GM19043 (cell line): ENCODE measurements at regions not wholly inside any gene's neighbourhood (a gene's known extent, or its start where the extent isn't known, plus 50 kb on each side); places are given as distances from the start of the nearest gene placed in this dataset.
"Not testable (repeated sequence)": the region's sequence is repeated elsewhere in the genome, so short reads cannot be mapped to it uniquely, and the experiment has no call there.

ENCODE experiments used
- ATAC-seq: cut with Tn5 transposase; IDR thresholded peaks from one replicate; pipeline ENCODE4 v1.9.1; 2021; ENCODE audit warnings: low read depth; ENCODE audit not compliant: unreplicated experiment

GRCh38 chr5:117417501-117417900 lies 842.9 kb upstream of the SEMA6A start:
- no peak for ATAC-seq

DNA sequence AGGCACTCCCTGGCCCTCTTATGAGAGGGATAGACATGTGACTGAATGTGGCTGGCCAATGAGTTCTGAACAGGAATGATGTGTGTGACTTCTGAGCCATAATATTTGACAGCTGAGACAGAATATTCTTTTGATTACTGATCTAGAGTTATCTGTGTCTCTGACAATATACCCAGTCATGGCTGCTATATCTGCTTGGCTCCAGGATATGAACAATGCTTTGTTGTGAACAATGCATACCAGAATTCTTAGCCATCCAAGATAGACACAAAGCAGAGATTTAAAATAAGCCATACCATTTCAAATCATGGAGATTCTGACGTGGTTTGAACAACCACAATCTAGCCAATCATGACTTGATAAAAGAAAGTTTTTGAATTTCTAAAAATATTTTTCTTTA lies 840.3 kb upstream of the SEMA6A start:
- no peak for ATAC-seq

DNA sequence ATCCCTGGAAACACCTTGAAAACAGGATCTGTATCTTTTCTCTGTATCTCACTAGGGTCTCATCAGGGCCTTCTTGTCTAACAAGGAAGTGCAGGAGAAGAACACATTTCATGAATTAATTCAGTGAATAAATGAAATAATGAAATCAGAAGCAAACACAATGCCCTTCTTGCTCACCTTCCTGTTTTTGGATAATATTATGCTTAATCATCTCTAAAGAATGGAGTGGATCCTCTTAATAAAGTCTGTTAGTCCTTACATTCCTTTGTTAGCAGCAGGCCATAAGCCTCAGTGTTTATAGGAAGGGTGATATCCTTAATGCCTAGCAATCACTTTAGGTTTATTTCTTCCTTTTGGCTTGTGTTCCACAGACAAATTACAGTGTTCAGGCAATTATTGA lies 837.1 kb upstream of the SEMA6A start:
- ATAC-seq: no peak

GRCh38 chr5:117405197-117405596 lies 830.6 kb upstream of the SEMA6A start:
- no peak for ATAC-seq

DNA sequence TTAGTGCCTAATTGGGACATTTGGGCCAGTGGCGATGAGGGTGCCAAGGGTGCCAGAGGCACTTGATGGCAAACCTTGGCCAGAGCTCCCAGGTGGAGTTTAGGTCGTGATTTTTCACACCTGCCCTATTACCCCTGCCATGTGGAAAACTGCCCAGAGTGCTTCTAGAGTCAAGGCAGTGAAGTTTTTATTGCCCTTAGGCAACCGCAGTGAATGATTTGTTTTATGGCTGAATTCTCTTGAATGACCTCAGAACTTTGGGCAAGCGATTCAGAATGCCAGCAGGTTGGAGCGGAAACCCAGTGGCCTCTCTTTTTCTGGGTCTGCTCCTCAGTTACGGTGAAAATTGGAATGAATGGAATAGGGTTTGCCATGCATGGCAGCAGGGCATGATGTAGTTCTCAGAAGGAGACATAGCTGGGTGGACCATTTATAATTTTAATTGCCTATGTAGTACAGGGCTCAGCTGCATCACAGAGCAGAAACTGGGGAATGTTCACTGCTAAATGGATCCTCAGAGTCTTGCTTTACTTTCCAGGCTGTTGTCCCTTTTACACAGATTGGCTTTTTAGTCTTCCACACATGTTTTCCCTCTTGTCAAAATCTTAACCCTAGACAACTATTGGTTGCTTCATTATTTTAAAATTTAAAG lies 820.0 kb upstream of the SEMA6A start:
- no peak for ATAC-seq

DNA sequence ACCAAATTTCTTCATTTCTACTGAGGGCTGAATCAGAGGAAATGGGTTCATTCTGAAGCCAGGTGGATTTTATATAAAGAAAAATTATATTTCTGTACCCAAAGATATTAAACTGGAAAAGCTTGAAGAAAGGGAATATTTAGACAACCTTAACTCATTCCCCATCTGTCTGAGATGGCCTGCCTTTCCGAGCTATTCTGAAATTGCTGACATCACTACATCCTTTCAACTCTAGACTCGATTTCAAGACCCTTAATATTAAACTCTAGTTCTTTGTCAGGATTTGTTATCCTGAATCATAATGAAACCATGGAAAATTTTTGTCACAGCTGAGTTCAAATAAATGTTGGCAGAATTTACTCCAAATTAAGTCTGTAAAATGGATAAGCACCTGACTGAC lies 818.5 kb upstream of the SEMA6A start:
- no peak for ATAC-seq

DNA sequence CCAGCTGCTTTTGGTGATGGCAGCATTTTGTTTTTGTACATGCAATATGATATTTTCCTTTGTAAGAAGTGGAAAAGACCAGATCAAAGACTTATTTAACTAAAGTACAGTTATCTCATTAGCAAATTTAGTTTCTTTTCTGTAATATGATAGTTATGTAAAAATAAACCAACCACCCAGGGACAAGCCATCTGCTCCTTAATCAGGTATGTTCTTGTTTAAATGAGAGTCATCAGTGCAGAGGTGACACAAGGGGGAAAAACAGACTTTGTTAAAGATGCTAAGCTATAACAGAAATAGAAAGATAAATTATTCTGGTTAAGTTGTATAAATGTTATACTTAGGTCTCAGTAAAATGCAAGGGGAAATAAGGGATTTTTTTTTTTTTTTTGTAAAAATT lies 805.7 kb upstream of the SEMA6A start:
- ATAC-seq: no peak

DNA sequence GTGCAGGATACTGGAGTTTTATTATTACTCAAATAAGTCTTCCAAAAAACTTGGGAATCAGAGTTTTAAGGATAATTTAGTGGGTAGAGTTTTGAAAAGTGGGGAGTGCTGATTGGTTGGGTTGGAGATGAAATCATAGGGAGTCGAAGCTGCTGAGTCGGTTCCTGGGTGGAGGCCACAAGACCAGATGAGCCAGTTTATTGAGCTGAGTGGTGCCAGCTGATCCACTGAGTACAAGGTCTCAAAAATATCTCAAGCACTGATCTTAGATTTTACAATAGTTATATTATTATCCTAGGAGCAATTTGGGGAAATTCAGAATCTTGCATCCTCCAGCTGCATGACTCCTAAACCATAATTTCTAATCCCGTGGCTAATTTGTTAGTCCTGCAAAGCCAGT lies 804.9 kb upstream of the SEMA6A start:
- ATAC-seq: no peak

DNA sequence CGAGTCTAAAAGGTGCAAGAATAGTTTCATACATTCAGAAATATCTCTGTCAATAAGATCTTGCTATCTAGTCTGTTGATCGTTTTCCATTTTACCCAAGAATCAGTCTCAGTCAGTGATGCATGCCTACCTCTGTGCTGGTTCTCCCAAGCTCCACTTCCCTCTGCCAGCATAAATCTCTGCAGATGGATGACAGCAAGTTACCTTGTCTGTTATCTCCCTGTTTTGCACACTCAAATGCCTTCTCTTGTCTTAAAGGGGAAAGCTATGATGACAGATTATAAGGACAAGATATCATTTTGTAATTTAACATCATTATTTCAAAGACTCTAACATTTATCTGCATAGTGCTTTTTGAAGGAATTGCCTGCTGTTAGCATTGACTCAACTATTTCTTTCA lies 802.1 kb upstream of the SEMA6A start:
- ATAC-seq: no peak

DNA sequence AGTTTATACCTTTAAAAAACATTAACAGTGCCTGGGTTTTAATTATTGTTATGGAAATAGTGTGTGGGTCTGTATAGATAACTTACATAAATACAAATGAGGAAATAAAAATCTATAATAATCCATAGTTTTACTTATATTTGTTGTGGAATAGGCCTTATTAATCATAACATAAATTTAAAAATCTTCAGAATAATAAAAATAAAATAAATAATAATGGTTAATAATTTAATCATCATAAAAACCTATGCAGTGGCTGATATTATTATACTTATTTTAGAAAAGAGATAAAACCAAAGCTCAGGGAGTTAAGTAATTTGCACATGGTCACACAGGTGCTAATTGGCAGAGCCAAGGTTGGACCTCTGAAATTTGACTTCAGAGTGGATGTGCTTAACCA lies 785.3 kb upstream of the SEMA6A start:
- ATAC-seq: no peak

DNA sequence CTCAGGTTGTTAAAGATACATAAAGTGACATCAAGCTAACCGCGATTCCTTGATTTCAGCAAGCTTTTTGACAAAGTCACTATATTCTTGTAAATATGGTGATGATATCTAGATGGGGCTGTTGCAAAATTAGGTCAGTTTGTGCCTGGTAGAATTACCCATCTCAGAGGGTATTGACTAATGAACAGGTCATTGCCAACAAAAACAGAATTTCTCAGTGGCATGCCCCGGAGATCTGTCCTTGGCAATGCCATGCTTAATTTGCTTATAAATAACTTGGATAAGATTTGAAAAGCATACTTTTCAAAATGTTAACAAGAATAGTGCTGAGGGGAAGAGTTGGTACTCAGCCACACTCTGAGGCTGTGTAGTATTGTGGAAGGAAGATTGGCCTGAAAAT lies 783.3 kb upstream of the SEMA6A start:
- ATAC-seq: no peak

GRCh38 chr5:117347280-117347679 lies 772.7 kb upstream of the SEMA6A start:
- ATAC-seq: no peak

DNA sequence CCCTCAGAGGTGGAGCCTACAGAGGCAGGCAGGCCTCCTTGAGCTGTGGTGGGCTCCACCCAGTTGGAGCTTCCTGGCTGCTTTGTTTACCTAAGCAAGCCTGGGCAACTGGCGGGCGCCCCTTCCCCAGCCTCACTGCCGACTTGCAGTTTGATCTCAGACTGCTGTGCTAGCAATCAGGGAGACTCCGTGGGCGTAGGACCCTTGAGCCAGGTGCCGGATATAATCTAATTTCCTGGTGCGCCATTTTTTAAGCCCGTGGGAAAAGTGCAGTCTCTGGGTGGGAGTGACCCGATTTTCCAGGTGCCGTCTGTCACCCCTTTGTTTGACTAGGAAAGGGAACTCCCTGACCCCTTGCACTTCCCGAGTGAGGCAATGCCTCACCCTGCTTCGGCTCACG lies 769.1 kb upstream of the SEMA6A start:
- not testable (repeated sequence) for ATAC-seq

GRCh38 chr5:117337064-117337749 lies 762.6 kb upstream of the SEMA6A start:
- no peak for ATAC-seq

DNA sequence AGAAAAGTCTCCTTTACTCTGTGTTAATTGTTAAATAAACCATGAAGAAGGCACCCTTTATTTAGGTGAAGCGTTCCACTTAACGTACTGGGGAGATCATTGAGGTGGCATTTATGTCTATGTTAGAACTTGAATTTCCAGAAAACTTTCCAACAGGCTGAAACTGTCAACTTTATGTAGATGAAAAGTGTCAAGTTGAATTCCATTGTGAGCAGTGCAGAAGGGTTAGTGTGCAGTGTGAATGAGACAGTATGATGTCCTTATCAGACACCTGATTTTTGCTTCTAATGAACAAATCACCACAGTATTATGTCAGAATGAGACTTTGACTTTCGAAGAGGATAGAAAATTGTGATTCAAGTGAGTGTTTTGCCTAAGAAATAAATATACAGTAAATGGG lies 761.6 kb upstream of the SEMA6A start:
- no peak for ATAC-seq

DNA sequence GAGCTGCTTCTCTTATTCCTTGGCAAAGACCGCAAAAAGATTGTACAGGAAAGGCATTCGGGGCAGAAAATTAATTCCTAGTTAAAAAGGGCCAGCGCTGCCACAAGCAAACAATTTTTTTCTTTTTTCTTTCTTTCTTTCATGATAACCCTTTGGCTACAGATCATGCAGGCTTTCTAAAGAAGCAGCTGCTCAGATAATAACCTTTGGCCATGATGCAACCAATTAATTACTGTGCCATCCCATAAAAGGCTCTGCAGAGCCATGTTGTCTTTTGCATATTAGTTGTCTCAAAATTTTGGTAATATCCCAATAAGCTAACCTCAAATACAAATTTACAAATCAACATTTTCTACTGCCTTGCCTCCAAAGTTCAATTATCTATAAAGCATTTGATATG lies 758.4 kb upstream of the SEMA6A start:
- no peak for ATAC-seq

DNA sequence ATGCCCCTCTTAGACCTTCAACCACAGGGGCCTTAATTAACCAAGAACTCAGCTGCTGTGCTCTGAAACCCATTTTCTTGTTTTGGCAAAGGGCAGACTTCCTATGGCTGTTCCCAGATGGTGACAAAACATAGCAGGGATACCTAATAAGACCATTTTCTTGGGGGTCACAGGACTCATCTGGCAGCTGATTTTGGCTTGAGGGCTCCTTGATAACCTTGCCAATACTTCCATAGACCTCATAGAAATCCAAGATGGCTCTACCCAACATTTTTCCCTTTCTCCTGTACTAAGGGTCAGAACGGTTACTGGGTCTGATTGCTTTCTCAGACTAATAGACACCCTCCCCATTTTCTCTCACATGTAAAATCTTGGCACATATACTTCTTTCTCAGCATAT lies 757.7 kb upstream of the SEMA6A start:
- no peak for ATAC-seq

DNA sequence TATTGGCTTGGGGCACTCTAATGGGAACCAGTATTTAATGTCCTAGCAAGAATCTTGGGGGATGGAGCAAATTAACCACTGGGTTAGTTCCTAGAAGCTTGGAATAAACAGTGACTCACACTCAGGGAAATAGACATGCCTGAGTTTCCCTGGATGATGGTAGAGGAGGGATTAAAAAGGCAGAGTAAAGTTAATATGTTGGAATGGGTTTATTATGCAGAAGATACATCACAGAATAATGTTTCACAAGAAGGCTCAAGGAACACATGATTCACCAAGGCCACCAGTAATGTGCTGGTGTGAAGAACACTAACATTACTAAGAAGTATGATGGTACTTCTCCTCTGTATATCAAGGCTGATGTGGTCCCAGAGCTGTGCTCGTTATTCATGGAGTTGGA lies 752.9 kb upstream of the SEMA6A start:
- ATAC-seq: no peak

GRCh38 chr5:117326997-117327396 lies 752.4 kb upstream of the SEMA6A start:
- no peak for ATAC-seq

DNA sequence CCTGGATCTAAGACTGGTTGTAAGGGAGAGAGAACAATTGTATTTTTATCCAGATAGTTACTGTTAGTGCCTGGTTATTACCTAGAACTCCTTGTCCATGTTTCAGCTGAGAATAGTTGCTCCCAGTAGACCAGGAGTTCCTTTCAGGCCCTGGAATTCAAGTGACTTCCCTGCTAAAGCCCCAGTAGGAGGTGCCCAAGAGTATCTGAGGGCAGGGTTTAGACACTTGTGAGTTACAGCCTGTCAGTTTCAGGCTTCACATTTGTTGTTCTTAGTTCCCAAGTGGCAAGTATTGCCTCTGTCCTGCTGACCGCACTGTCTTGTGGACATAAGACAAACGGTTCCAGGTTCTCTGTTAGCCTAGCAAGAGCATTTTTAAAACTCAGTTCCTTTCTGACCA lies 743.9 kb upstream of the SEMA6A start:
- no peak for ATAC-seq

DNA sequence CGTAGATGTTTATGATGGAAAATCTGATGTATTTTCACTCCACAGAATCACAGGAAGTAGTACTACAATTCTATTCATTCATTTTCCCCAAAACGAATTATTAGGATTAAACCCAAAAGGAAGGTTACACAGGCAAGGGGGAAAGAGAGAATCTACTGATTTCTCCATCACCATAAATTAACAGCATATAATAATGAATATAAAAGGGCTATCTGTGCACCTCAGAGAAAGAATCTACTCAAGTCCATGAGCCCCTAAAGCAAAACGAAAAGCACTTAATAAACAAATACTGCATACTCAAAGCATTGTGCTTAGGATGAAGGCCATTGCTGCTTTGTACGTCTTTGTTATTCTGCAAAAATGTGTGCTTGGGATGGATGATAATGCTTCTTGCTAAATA lies 740.5 kb upstream of the SEMA6A start:
- no peak for ATAC-seq

GRCh38 chr5:117304512-117305107 lies 730.0 kb upstream of the SEMA6A start:
- ATAC-seq: not testable (repeated sequence)
